ENCODE measurements at regions not wholly inside any gene's neighbourhood (a gene's known extent, or its start where the extent isn't known, plus 50 kb on each side); places are given as distances from the start of the nearest gene placed in this dataset.
"Not testable (repeated sequence)": the region's sequence is repeated elsewhere in the genome, so short reads cannot be mapped to it uniquely, and the experiment has no call there.

- DNase-seq (ENCODE audit: low spot score): no peak
These were observed 232.5 kb upstream of the ASCC3 start for GRCh38 chr6:101113468-101114260.

GRCh38 chr6:101114703-101115102 lies 233.6 kb upstream of the ASCC3 start:
- peak; percentile 11 for DNase-seq (ENCODE audit: low spot score)

- no peak for DNase-seq (ENCODE audit: low spot score)
These were observed 235.2 kb upstream of the ASCC3 start for GRCh38 chr6:101116337-101116736.

DNA sequence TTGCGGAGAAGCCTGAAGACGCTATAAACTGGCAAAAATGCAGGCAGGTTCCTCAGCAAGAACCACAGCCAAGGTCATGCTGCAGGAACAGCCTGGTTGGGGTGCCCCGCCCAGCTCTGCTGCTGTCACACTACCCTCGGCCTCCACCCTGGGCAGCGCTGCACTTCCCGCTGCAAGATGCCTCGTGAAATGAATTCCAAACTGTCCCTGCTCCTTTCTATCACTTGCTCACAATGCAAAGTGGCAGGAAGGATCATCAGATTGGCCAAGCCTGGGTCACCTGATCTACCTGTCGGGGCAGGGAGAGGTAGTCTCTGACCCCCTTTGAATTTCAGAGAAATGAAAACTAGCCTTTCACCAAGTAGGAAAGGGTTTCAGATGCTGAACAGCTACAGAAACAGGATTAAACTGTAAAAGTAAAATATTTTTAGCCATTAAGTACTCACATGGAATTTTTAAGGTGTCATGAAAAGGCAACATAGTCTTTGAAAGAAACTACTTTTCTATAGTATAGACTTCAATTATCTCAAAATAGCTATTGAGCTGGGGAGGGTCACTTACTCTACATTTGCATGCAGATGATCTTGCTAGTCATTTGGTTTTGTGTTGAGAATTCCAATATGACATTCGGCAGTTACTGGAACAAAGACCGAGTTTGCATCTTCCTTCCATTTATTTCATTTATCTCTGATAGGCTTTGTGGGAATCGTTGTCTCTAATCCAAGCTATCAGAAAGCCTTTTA lies 236.4 kb upstream of the ASCC3 start:
- no peak for DNase-seq (ENCODE audit: low spot score)

DNA sequence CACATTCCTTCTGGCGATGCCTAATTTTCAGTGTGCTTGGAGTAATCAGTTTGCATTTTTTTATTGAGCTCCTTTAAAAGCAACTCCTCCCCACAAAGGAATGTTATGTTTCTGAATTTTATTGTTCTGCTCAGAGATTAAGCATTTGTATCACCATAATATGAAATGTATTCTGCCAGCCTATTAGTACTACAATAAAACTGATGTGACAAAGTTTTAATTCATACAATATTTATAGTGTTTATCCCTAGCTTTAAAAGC lies 236.9 kb upstream of the ASCC3 start:
- no peak for DNase-seq (ENCODE audit: low spot score)

- no peak for DNase-seq (ENCODE audit: low spot score)
These were observed 239.6 kb upstream of the ASCC3 start for GRCh38 chr6:101120747-101121146.

GRCh38 chr6:101125380-101125971 lies 244.3 kb upstream of the ASCC3 start:
- no peak for DNase-seq (ENCODE audit: low spot score)

GRCh38 chr6:101126501-101126900 lies 245.4 kb upstream of the ASCC3 start:
- no peak for DNase-seq (ENCODE audit: low spot score)

DNA sequence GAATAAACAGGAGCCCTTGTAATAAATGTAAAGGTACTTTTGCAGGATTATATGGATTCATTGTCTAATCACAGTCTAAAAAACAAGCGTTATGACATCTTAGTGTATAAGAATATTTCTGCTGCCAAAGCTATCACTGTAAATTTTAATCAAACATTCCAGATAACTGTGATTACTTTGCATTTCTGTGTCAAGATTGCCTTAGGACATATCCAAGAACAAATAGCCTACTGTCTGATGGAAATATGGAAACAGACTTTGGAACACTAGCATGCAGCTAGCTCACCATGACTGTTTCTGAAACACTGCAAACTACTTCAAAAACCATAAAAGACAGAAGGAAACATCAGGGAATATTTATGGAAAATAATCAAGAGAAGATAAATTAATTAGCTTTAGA lies 248.7 kb upstream of the ASCC3 start:
- DNase-seq (ENCODE audit: low spot score): no peak

GRCh38 chr6:101146389-101146788 lies 247.1 kb upstream of the GRIK2 start:
- DNase-seq (ENCODE audit: low spot score): no peak

DNA sequence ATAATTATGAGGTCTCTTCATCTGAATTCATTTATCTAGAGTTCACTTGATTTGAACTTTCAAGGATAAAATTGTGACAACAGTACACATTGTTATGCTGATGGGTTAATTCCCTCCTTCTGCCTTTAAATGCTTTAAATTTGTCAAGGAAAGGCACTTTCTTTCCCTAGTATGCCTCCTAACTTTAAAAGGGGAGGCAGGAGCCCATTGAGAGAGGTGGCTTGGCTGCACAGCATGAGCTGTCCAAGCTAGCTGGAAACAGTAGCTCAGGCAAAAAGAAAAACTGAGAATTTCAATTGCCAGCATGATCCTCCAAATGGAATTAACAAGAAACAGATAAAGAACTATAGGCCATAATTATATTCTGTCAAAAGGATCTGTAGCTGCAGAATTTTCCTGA lies 243.3 kb upstream of the GRIK2 start:
- no peak for DNase-seq (ENCODE audit: low spot score)

- DNase-seq (ENCODE audit: low spot score): not testable (repeated sequence)
These were observed 235.9 kb upstream of the GRIK2 start for GRCh38 chr6:101157638-101158037.

DNA sequence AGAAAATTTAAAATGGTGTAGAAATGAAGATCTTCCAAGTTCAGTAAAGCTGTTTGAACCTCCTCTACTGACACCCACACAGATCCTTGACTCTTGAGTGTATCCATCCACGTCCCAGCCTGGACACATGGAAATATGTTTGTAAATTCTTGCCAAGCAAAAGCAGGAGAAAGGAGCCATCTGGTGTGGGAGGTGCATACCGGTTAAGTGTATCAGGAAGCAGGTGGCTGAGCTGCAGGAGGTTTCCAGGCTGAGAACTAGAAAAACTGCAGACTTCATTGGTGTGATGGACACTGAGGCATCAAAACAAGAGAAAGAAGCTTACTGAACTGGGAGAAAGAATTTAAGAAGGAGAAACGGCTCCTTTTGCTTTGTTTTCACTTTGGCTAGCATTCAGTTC lies 229.9 kb upstream of the GRIK2 start:
- no peak for DNase-seq (ENCODE audit: low spot score)

DNA sequence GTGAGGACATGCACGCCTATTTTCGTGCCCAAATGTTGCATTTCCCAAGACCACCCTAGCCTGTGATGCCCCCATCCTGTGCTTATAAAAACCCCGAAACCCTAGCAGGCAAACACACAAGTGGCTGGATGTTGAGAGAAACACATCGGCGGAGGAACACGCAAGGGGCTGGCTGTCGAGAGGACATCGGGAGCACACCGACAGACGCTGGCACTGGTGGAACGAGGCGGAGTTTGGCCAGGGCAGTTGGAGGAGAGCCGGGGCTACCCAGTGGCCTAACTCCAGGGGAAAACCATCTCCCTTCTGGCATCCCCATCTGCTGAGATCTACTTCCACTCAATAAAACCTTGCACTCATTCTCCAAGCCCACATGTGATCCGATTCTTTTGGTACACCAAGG lies 225.9 kb upstream of the GRIK2 start:
- DNase-seq (ENCODE audit: low spot score): no peak

DNA sequence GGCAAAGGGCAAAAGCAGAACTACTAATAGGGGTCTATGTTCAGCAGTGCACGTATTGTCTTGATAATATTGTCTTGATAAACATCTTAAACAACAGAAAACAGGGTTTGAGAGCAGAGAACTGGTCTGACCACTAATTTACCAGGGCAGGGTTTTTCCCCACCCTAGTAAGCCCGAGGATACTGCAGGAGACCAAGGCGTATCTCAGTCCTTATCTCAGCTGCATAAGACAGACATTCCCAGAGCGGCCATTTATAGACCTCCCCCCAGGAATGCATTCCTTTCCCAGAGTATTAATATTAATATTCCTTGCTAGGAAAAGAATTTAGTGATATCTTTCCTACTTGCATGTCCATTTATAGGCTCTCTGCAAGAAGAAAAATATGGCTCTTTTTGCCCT lies 222.5 kb upstream of the GRIK2 start:
- not testable (repeated sequence) for DNase-seq (ENCODE audit: low spot score)

DNA sequence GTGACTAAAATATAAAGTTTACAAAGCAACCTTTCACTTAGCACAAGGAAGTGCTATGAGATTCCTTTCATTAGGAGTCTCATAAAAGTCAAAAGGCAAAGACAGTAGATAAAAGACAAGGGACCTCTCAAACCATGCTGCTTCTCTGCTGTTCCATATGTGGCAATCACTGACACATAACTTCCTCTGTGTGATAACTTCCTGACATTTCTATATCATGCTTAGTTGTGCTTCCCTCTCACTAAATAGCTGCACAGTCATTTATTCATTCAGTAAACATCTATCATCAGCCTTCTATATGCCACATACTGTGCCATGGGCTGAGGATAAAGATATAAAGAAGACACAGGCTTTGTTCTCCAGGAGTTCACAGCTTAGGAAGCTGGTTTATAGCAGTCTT lies 214.8 kb upstream of the GRIK2 start:
- no peak for DNase-seq (ENCODE audit: low spot score)

DNA sequence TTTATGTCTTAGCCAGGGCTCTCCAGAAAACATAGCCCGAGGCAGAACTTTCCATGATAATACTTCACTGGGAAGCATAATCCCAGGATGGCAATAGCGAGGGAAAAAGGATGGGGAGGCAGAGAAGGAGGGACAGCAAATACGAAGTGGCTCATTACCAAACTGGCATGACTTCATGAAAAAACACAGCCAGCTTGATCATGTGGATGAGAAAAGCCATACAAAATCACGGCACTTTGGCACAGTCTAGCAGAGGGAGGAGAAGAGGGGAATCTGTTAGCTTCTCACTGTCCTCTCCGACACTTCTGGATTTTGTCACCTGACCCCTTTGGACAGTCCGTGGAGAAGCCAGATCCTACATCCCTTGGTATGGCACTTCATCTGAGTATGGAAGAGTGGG lies 212.5 kb upstream of the GRIK2 start:
- no peak for DNase-seq (ENCODE audit: low spot score)

DNA sequence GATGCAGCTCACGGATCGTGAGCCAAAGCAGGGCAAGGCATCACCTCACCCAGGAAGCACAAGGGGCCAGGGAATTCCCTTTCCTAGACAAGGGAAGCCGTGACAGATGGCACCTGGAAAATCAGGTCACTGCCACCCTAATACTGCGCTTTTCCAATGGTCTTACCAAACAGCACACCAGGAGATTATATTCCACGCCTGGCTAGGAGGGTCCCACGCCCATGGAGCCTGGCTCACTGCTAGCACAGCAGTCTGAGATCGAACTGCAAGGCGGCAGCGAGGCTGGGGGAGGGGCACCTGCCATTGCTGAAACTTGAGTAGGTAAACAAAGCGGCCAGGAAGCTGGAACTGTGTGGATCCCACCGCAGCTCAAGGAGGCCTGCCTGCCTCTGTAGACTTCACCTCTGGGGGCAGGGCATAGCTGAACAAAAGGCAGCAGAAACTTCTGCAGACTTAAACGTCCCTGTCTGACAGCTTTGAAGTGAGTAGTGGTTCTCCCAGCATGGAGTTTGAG lies 205.2 kb upstream of the GRIK2 start:
- DNase-seq (ENCODE audit: low spot score): not testable (repeated sequence)

GRCh38 chr6:101195588-101195987 lies 197.9 kb upstream of the GRIK2 start:
- DNase-seq (ENCODE audit: low spot score): no peak

DNA sequence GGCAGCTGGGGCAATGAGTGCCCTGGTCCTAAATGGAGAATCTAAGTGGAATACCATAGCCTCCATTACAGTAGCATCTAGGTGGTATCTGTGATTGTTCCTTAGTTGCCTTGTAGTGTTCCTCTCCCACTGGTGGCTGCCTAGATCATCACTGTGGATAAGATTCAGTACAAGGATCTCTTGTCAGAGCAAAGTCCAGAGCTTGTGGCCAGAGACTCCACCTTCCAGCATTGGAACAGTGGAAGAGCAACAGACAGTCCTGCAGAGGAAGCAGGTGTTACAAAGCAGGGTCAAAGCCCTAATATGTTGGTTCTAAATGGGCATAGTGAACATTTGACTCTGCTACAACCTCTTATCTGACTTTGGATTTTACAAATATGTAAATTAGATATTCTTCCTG lies 194.1 kb upstream of the GRIK2 start:
- DNase-seq (ENCODE audit: low spot score): no peak

GRCh38 chr6:101202867-101203374 lies 190.6 kb upstream of the GRIK2 start:
- DNase-seq (ENCODE audit: low spot score): no peak

GRCh38 chr6:101203664-101204063 lies 189.8 kb upstream of the GRIK2 start:
- DNase-seq (ENCODE audit: low spot score): no peak

GRCh38 chr6:101208152-101208551 lies 185.4 kb upstream of the GRIK2 start:
- DNase-seq (ENCODE audit: low spot score): no peak
